HG03342 (cell line): ENCODE measurements at regions not wholly inside any gene's neighbourhood (a gene's known extent, or its start where the extent isn't known, plus 50 kb on each side); places are given as distances from the start of the nearest gene placed in this dataset.

ENCODE experiments used
- ATAC-seq: cut with Tn5 transposase; IDR thresholded peaks from one replicate; pipeline ENCODE4 v1.9.1; 2021; ENCODE audit warnings: mild to moderate bottlenecking, moderate library complexity; ENCODE audit not compliant: unreplicated experiment

GRCh38 chr3:132187746-132188145 is 129.5 kb upstream of the ACP3 start:
- no peak for ATAC-seq

DNA sequence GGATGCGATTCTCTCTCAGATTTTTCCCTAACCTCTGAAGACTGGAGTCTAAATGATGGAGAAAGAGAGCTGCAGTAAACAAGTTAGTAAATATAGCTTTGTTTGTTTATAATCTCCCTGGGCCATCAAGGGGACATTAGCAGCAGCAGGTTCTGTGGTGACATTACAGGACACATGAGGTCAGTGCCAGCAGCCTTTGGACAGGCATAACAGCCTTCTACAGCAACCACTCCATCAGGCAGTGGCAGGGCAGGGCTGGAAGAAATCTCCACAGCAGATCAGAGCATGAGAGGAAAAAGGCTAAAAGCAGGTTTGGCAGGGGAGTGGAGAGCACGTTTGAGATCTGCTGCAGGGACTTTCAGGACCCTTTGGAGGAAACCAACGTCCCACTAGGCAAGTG is 127.6 kb upstream of the ACP3 start:
- no peak for ATAC-seq

DNA sequence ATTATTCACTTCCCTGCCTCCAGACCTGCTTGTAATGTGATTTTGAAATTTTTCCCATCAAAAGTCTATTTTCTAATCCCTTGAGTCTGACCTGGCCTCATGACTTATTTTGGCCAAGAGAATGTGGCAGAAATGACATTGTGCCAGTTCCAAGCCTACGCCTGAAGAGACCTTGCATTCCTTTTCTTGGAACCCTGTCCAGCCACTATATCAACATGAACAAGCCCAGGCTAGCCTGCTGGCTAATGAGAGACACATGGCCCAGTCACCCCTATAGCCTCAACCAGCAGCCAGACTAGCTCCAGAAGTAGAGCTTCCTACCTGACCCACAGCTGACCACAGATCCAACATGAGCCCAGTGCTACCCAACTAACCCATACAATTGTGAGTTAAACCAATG is 121.1 kb upstream of the ACP3 start:
- no peak for ATAC-seq

- no peak for ATAC-seq
These were observed 118.7 kb upstream of the ACP3 start for GRCh38 chr3:132198516-132198915.

DNA sequence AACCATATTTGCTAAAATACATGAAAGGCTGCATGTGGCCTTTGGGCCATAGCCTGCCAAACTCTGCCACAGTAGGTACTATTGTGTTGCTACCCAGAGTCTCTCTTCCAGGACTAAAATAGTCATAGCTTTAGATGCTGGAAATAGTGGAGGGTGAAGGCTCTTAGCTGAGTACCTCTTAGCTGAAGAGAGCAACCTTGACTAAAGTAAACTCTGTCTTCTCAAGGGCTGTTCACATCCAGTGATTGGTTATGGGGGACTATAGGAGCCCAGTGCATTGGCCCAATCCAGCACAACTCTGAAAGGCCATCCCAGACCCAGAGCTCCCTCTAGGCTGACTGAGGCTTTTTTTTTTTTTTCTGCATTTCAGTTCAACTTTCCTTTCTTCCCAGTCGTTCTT is 117.8 kb upstream of the ACP3 start:
- ATAC-seq: no peak

DNA sequence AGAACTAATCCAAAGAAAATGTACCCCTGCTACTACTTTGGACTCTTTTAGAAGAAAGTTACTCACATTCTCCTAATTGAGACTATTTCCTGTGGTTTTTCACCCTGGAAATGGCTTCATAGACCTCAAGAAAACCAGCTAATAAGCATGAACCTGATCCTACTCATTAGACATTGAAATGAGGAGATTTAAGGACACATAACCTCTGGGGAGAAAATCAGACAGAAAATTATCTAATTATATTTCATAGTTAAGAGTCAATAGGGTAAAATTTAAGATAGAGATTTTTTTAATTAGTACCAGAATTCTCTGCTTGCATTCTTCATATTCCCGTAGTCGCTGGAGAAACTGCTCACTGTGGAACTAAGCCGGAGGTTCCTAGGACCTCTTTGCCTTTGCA is 114.6 kb upstream of the ACP3 start:
- ATAC-seq: no peak

GRCh38 chr3:132203889-132204596 is 113.2 kb upstream of the ACP3 start:
- no peak for ATAC-seq

- ATAC-seq: no peak
These were observed 111.6 kb upstream of the ACP3 start for GRCh38 chr3:132205609-132206008.

DNA sequence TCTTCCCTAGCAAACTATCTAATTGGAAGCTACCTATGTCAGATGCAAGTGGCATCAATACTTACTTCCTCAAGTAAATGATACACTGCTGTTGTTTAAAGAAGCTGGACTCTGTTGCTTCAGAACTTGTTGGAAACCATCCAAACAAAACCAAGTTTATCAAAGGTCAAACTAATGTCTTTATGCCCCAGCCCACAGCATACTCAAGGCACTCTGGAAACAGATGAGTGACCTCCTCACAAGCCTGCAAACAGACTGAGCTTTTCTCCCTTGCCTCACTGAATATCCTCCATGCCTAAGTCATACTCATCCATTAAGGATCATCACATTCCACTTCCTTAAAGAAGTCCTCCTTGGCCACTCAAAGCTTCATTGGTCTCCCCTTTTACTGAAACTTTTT is 107.4 kb upstream of the ACP3 start:
- no peak for ATAC-seq

DNA sequence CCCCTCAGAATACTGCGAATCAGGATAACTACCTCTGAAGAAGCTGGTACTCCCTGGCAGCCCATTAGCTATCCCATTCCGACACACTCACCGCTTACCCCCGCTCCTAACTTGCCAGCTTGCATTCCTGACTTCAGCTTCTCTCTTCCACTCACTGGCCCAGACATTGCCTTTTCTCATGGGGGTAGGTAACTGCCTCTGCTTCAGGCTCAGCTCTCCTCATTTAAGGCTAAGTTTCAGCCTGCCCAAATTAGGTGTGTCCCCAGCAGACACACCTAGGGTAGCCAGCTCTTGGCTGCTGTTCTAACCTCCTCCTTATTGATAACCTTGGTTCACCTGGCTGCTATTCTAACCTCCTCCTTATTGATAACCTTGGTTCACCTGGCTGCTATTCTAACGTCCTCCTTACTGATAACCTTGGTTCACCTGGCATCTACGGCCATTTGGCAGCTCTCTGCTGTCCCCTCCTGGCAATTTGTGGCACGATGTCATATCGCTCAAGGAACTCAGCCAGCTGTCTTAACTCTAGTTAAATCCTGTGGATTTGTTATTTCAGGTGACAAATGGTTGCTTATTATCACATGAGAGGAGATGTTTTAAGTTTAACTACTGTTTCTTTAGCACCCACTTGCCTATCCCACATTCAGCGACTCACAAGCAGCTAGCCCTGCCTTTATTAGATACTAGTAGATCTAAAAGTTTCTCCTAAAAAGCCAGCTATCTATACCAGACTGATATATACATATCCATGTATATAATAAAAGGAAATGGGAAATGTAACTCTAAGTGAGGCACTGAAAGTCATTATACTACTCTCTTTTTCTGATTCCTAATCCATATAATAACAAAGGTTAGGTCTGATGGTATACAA is 106.5 kb upstream of the ACP3 start:
- peak; percentile 51 for ATAC-seq

- no peak for ATAC-seq
These were observed 105.3 kb upstream of the ACP3 start for GRCh38 chr3:132211896-132212295.

- ATAC-seq: no peak
These were observed 98.1 kb upstream of the ACP3 start for GRCh38 chr3:132218817-132219755.

DNA sequence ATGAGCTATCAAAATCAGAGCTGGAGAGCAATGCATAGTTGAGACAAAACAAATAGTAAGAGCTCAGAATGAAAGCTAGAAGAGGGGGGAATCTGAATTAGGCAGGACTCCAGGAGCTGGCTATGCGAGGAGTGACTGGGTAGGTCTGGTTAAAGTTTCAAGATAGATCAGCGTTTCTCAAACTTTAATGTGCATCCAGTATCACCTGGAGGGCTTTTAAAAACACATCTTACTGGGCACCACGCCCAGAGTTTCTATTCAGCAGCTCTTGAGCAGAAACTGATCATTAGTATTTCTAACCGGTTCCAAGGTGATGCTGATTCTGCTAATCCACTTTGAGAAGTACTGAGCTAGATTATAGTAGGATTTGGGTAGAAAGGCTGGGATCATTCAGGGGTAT is 96.2 kb upstream of the ACP3 start:
- ATAC-seq: no peak

- no peak for ATAC-seq
These were observed 94.2 kb upstream of the ACP3 start for GRCh38 chr3:132222868-132223538.

- ATAC-seq: no peak
These were observed 91.5 kb upstream of the ACP3 start for GRCh38 chr3:132225664-132226063.

DNA sequence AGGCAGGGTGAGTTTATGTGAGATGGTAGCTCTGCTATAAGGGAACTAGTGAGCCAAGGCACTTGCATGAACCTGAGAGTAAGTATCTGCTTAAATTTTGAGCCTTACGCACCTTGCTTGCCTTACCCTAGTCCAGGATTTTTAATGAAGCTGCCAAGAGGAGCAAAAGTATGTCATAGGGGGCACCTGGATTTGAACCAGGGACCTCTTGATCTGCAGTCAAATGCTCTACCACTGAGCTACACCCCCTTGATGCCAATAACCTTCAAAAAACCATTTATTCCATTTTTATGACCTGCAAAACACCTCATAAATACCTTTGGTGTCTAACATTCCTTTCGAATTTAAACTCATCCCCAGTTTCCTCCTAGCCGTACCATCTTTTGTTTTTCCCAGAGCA is 88.3 kb upstream of the ACP3 start:
- no peak for ATAC-seq

- no peak for ATAC-seq
These were observed 87.6 kb upstream of the ACP3 start for GRCh38 chr3:132229641-132230040.

GRCh38 chr3:132230156-132231000 is 86.8 kb upstream of the ACP3 start:
- ATAC-seq: no peak

GRCh38 chr3:132231633-132232032 is 85.6 kb upstream of the ACP3 start:
- no peak for ATAC-seq
